ENCODE measurements at regions not wholly inside any gene's neighbourhood (a gene's known extent, or its start where the extent isn't known, plus 50 kb on each side); places are given as distances from the start of the nearest gene placed in this dataset.

- DNase-seq (ENCODE audit: insufficient read length, low spot score) (no peak), FAIRE-seq (no peak)
- TF ChIP-seq, protein P1, sequence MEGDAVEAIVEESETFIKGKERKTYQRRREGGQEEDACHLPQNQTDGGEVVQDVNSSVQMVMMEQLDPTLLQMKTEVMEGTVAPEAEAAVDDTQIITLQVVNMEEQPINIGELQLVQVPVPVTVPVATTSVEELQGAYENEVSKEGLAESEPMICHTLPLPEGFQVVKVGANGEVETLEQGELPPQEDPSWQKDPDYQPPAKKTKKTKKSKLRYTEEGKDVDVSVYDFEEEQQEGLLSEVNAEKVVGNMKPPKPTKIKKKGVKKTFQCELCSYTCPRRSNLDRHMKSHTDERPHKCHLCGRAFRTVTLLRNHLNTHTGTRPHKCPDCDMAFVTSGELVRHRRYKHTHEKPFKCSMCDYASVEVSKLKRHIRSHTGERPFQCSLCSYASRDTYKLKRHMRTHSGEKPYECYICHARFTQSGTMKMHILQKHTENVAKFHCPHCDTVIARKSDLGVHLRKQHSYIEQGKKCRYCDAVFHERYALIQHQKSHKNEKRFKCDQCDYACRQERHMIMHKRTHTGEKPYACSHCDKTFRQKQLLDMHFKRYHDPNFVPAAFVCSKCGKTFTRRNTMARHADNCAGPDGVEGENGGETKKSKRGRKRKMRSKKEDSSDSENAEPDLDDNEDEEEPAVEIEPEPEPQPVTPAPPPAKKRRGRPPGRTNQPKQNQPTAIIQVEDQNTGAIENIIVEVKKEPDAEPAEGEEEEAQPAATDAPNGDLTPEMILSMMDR (IDR thresholded peaks at IDR 0.05; ENCODE audit: insufficient read depth, missing control alignments) = no peak
Observed at GRCh38 chr12:97805146-97805545, 342.5 kb downstream of the RMST start.

GRCh38 chr12:97813301-97813700 lies 350.7 kb downstream of the RMST start:
- FAIRE-seq = no peak
- TF ChIP-seq, protein P1 (IDR thresholded peaks at IDR 0.05; ENCODE audit: insufficient read depth, missing control alignments) = no peak
- DNase-seq (ENCODE audit: insufficient read length, low spot score) = no peak

- TF ChIP-seq, protein P1 (IDR thresholded peaks at IDR 0.05; ENCODE audit: insufficient read depth, missing control alignments) = no peak
- FAIRE-seq (no peak), DNase-seq (ENCODE audit: insufficient read length, low spot score) (no peak)
Observed at GRCh38 chr12:97821806-97822205, 359.2 kb downstream of the RMST start.

GRCh38 chr12:97835541-97835940 lies 372.9 kb downstream of the RMST start:
- no peak for FAIRE-seq
- TF ChIP-seq, protein P1 (IDR thresholded peaks at IDR 0.05; ENCODE audit: insufficient read depth, missing control alignments) = no peak
- no peak for DNase-seq (ENCODE audit: insufficient read length, low spot score)

DNA sequence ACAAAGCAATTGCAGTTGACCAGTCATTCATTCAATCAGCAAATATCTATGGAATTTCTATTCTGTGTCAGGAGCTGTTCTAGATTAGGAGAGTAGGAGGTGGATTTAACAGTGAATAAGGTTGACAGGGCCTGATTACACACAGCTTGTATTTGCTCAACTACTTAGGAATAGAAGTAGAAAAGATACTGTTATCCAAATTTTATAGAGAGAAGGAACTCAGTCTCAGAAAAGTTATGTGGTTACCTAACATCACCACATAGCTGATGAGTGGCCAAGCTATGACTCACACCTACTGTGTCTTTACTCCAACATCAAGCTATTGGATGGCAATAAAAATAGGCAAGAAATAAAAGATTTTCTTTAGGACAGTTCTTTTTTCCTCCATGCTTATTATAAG lies 374.8 kb downstream of the RMST start:
- TF ChIP-seq, protein P1 (IDR thresholded peaks at IDR 0.05; ENCODE audit: insufficient read depth, missing control alignments) = no peak
- FAIRE-seq (no peak), DNase-seq (ENCODE audit: insufficient read length, low spot score) (no peak)

DNA sequence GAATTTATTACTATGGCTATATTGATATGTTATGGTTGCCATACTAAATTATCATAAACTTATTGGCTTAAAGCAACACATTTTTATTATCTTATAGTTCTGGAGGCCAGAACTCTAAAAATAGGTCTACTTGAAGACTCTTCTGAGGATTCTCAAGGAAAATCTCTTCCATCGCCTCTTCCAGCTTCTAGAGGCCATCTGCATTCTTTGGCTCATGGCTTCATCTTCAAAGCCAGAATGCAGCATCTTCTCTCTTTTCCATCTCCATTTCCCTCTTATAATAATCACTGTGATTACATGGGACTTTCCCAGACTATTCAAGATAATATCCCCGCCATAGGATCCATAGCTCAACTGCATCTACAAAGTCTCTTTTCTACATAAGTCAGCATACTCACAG lies 385.4 kb downstream of the RMST start:
- DNase-seq (ENCODE audit: insufficient read length, low spot score) (no peak), FAIRE-seq (no peak)
- TF ChIP-seq, protein P1 (IDR thresholded peaks at IDR 0.05; ENCODE audit: insufficient read depth, missing control alignments) = no peak

DNA sequence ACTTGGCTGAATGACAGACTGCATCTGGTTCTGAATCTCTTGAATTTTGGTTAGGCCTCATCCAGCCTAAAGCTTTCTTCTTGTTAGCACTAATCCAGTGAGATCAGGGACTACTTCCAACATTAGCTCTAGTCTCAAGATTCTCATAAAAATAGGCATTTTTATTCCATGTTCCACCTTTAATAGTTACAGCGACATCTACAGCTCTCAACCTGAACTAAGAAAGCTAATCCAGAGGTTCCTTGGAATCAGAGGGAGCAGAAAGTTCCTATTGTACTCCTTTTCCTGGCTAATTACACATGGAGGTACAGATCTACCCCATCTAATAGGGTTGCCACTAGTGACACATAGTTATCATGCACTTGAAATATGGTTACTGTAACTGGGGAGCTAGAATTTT lies 391.9 kb downstream of the RMST start:
- DNase-seq (ENCODE audit: insufficient read length, low spot score) = no peak
- TF ChIP-seq, protein P1 (IDR thresholded peaks at IDR 0.05; ENCODE audit: insufficient read depth, missing control alignments) = no peak
- no peak for FAIRE-seq
